HG03571 (cell line): ENCODE measurements at regions not wholly inside any gene's neighbourhood (a gene's known extent, or its start where the extent isn't known, plus 50 kb on each side); places are given as distances from the start of the nearest gene placed in this dataset.
A peak's percentile ranks its signal among the peaks of the same experiment; 100 is the strongest.

Experiments used
- ATAC-seq: cut with Tn5 transposase; IDR thresholded peaks from one replicate; pipeline ENCODE4 v1.9.1; 2021; ENCODE audit not compliant: unreplicated experiment

DNA sequence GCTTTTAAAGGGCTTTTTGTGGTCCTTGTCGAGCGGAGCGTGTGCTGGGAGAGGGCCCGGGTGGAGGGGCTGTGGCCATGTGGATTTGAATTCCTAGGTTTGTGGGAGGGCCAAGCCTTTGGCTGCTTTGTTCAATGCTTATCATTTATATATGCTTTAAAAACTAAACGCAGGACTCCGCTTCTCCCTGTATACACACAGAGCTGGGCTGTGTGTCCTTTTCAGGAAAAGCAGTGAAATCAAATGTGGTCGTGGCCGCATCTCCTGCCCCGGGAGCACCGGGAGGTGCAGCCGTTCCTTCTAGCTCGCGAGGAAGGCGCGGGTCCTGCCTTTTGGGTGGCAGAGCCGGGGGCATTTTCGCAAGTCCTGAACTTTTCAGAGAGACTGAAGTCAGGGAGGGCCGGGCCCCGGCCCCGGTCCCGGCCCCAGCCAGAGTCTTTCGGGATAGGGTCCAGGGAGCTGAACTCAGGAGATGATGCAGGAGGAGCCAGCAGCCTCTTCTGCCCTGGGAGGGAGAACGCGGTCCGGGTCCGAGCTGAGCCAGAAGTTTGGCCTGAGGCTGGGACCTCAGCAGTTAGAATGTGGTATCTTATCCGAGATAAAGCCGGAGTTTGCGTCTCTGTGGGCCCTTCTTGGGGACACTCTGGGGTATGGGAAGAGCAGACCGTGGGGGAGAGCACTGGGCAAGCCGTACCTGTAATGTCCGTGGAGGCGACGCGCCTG lies 158.8 kb downstream of the C9orf152 start:
- ATAC-seq, result peak; percentile 9

- ATAC-seq, result no peak
These were observed 158.1 kb downstream of the C9orf152 start for GRCh38 chr9:110049699-110050450.

DNA sequence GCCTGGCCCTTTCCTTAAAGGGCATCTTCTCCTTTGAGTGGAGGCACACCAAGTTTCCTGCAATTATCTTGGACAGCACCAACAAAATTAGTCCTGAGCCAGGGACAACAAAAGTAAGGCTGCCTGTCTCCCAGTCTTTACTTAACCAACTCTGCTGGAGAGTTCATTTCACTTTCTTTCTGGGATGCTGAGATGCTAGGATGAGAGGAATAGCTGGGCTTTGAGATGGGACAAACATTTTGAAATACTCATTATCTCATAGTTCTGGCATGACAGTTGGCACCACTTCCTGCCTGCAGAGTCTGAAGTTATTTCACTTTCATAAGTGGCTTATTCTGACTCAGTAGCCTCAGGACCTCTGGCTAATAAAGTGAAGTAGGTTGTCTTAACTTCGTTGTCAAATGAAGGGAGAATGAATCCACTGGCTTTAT lies 157.0 kb downstream of the C9orf152 start:
- peak; percentile 38 for ATAC-seq

- no peak for ATAC-seq
These were observed 151.9 kb downstream of the C9orf152 start for GRCh38 chr9:110056062-110056461.

DNA sequence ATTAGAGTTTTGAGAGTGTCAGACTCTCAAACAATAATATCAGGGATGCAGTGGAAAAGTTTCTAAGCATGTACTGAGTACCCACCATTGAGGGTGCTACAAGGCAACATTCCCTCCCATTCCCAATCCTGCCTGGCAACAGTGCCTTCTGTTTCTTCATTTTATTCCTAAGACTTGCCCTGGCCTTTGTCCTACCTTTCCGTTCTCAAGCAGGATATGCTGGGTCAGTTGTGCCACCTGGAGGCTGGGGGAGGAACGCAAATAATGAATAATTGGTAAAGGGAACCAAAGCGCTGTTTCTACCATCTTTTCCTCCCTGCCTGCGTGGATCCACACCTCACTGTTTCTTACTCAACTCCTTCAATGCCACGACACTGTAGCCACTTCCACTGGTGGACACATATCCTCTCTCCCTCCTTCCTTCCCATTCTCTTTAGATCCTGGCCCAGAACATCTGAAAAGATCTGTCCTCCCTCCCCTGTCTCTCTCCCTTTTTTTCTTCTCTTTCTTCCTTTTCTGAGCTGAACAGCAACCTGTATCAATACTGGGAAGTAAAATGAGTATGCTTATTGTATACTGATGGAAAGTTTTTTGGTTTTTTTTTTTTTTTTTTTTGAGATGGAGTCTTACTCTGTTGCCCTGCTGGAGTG lies 149.5 kb downstream of the C9orf152 start:
- peak; percentile 65 for ATAC-seq

GRCh38 chr9:110059461-110059860 lies 148.5 kb downstream of the C9orf152 start:
- ATAC-seq, result no peak

DNA sequence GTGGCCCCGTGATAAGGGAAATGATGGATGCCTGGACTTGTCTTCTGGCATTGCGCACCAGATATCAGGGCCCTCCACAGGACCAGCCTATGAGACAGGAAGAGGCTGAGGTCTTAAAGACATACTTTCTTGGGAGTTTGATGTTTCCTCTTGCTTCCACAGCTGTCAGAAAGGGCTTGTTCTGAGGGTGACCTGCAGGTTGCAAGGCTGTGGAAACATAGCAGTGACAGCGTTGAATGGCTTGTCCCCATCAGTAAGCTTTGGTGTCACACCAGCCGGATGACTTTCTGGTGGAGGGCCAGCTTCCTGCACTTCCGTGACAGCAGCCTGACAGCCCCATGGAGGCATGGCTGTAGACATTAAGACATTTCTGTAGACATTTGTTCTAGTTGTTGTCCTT lies 143.2 kb downstream of the C9orf152 start:
- ATAC-seq, result no peak

- ATAC-seq, result peak; percentile 52
These were observed 142.4 kb downstream of the C9orf152 start for GRCh38 chr9:110065532-110065931.

GRCh38 chr9:110066929-110067716 lies 140.8 kb downstream of the C9orf152 start:
- ATAC-seq, result no peak

DNA sequence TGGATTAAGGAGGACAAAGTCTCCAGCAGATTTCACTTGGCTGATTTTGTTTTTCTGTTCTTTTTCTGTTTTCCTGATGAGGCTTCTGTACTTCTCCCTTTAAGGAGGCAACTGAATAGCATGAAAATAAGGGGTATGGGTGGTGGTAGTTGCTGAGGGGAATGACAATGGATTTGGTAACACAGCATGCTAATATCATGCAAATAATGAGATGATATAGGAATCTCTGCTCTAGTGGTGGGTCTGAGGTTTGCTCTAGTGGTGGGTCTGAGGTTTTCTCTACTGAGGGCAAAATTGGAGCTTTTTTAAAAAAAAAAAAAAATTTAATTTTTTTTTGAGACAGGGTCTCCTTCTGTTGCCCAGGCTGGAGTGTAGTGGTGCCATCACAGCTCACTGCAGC lies 139.7 kb downstream of the C9orf152 start:
- ATAC-seq, result no peak

GRCh38 chr9:110069326-110070248 lies 138.4 kb downstream of the C9orf152 start:
- no peak for ATAC-seq

DNA sequence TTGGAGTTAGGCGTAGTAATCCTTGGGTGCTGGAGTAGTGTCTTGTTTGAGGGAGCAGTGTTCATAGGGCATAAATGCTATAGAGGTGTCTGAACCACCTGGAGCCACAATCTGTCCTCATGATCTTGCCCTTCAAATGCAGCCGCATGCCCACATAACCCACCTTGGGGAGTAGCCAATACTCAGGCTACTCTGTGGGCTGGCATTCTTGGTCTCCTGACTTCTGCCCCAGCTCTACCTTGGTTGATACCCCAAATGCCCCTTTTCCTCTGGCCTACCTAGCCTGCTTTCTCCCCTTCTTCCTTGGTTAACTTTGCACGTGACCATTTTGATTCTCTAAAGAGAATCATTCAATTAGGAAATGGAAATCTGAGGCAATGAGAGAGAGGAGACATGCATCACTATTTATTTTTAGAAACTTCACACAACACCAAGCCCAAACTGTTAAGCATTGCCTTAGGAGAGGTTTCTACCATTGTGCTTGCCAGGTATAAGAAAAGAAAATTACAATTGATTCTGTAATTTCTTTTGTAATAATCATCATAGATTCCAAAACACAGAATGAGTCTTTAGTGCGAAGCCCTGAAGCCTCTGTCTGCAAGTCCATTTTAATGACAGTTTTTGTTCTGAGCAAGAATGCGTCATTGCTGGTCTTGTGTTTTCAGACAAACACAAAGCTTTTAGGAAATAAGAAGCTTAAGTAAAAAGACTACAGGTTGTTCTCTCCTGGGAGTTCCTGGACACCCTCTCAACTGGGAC lies 135.2 kb downstream of the C9orf152 start:
- no peak for ATAC-seq

- ATAC-seq, result no peak
These were observed 134.5 kb downstream of the C9orf152 start for GRCh38 chr9:110073356-110073905.

DNA sequence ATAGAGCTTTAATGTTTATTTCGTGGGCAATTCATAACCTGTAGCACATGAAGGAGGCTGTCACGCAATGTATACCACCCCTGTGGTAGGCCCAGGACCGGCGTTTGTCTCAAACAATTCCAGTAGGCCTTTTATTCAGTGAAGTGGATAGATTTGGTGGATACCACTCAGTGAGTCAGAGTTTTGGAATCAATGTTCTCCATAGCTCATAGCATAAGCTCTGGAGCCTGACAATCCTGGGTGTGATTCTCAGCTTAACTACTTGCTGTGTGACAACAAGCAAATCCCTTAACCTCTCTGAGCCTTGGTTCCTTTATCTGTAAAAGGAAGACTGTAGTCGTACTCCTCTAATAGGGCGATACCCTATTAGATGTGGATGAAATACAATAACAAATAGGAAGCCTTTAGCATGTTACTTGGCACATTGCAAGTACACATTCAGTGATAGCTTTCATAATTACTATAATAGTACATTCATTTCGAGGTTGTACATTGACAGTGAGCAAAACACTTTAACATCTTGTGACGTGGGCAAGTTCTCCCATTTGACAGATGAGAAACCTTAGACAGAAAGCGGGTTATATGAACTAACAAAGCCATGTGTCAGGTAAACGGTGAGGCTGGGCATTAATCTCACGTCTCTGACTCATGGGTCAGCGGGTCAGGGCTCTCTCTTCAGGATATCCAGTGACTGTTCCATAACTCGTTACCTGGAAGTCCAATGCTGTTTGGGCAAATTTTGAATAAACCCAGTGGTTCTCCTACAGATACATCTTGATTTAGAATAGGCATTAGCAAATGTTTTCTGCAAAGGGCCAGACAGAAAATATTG lies 130.8 kb downstream of the C9orf152 start:
- ATAC-seq, result no peak

DNA sequence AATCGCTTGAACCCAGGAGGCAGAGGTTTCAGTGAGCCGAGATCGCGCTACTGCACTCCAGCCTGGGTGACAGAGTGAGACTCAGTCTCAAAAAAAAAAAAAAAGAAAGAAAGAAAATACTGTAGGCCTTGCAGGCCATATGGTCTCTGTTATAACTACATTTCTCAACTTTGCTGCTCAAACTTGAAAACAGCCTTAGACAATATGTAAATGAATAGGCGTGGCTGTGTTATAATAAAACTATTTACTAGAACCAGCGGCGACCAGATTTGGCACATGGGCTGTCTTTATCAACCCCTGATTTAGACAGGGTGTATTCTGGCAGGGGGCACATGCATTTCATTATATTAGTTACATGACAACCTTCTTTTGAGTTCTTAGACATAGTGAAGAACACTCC lies 130.0 kb downstream of the C9orf152 start:
- no peak for ATAC-seq

DNA sequence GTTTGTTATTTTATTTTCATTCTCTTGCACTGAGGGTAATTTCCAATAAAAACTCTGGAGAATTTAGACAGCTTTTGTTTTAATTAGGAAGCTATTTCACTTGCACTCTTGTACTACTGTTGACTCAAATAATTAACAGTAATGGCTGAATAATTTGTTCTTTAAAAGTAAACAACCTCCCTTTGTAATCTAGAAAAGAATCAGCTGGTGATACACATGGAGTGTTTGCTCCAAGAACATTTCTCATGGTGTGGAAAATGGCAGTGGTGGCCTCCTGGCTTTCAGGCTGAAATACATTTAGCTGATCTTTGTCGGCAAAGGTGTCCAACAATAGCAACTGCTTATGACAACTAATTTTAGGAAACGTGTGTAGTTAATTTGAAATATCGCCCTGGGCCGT lies 129.4 kb downstream of the C9orf152 start:
- no peak for ATAC-seq

DNA sequence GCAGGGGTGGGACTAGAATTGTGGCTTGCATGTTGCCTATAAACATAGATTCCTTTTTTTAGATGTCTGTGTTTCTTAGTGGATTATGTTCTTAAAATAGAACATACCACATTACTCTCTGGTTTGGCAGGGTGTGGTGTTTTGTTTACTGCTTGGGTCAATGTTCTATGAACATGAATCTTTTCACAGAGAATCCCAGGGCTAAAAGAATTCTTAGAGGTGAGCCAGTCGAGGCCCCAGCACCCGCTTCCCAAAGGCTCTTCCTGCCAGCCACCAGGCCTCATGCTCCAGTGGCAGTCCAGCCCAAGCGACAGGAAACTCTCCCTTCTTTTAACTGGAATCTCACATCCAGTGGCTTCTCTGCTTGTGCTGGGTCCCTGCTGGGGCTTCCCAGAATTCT lies 126.6 kb downstream of the C9orf152 start:
- no peak for ATAC-seq

GRCh38 chr9:110083866-110084265 lies 124.1 kb downstream of the C9orf152 start:
- ATAC-seq, result no peak
